Chondrocyte (in vitro differentiated cells): ENCODE measurements at regions not wholly inside any gene's neighbourhood (a gene's known extent, or its start where the extent isn't known, plus 50 kb on each side); places are given as distances from the start of the nearest gene placed in this dataset.

Experiments
- DNase-seq: peaks from one replicate; pipeline ENCODE4 v3.0.0; 2021; ENCODE audit warnings: mixed read lengths, low spot score
- H3K27ac Mint-ChIP-seq: one replicate; pipeline ENCODE4 v1.8.0; 2021; ENCODE audit warnings: mild to moderate bottlenecking, moderate library complexity, mixed read lengths; ENCODE audit not compliant: unreplicated experiment
- H3K27me3 Mint-ChIP-seq: 2 replicates; pipeline ENCODE4 v1.8.0; 2021; ENCODE audit warnings: low read depth, mixed read lengths
- H3K36me3 Mint-ChIP-seq: 2 replicates; pipeline ENCODE4 v1.8.0; 2021; ENCODE audit warnings: low read depth, mixed read lengths
- H3K4me1 Mint-ChIP-seq: 2 replicates; pipeline ENCODE4 v1.8.0; 2021; ENCODE audit warnings: low read depth, mild to moderate bottlenecking, mixed read lengths
- H3K4me3 Mint-ChIP-seq: one replicate; pipeline ENCODE4 v1.8.0; 2021; ENCODE audit warnings: mild to moderate bottlenecking, moderate library complexity, mixed read lengths; ENCODE audit not compliant: unreplicated experiment
- H3K9me3 Mint-ChIP-seq: 2 replicates; pipeline ENCODE4 v1.8.0; 2021; ENCODE audit warnings: low read depth, mixed read lengths
- CTCF ChIP-seq: fragments of 200-600 bp; sonication (generic); IDR thresholded peaks from 2 replicates; pipeline ENCODE4 v1.5.0; 2021; ENCODE audit warnings: antibody characterized with exemption, mild to moderate bottlenecking, moderate library complexity

- no peak overlapping the region for H3K27ac Mint-ChIP-seq
- no peaks in the 10 kb centered on the region for H3K36me3 Mint-ChIP-seq
- H3K27me3 Mint-ChIP-seq: no peaks in the 10 kb centered on the region
- H3K4me1 Mint-ChIP-seq: peaks cover 13% of the 10 kb centered on the region
- peaks cover 8% of the 10 kb centered on the region for H3K9me3 Mint-ChIP-seq
- DNase-seq: peak; percentile 88
- no peak for TF ChIP-seq CTCF
- H3K4me3 Mint-ChIP-seq: no peak overlapping the region
Measured at GRCh38 chrX:45664727-45665290, 464.1 kb upstream of the DIPK2B start.

- H3K36me3 Mint-ChIP-seq: no peaks in the 10 kb centered on the region
Measured at GRCh38 chrX:45660477-45660876, 459.8 kb upstream of the DIPK2B start.

GRCh38 chrX:45633419-45633818 is 432.7 kb upstream of the DIPK2B start:
- H3K36me3 Mint-ChIP-seq: peaks cover 2% of the 10 kb centered on the region
- no peaks in the 10 kb centered on the region for H3K27me3 Mint-ChIP-seq
- no peak overlapping the region for H3K4me3 Mint-ChIP-seq
- H3K9me3 Mint-ChIP-seq: peaks cover 22% of the 10 kb centered on the region
- H3K27ac Mint-ChIP-seq: no peak overlapping the region
- H3K4me1 Mint-ChIP-seq: peaks cover 7% of the 10 kb centered on the region
- DNase-seq: no peak
- no peak for TF ChIP-seq CTCF

More at GRCh38 chrX:45660477-45660876, 459.8 kb upstream of the DIPK2B start:
- peaks cover 12% of the 10 kb centered on the region for H3K9me3 Mint-ChIP-seq
- H3K4me3 Mint-ChIP-seq: no peak overlapping the region
- no peaks in the 10 kb centered on the region for H3K4me1 Mint-ChIP-seq
- H3K27ac Mint-ChIP-seq: no peak overlapping the region
- no peak for DNase-seq
- no peak for TF ChIP-seq CTCF
- H3K27me3 Mint-ChIP-seq: no peaks in the 10 kb centered on the region

GRCh38 chrX:45632506-45632905 is 431.8 kb upstream of the DIPK2B start:
- Mint-ChIP-seq H3K27me3 (no peaks in the 10 kb centered on the region), H3K9me3 (peaks cover 23% of the 10 kb centered on the region)

GRCh38 chrX:45630078-45630477 is 429.4 kb upstream of the DIPK2B start:
- Mint-ChIP-seq H3K36me3 (peaks cover 3% of the 10 kb centered on the region), H3K27me3 (no peaks in the 10 kb centered on the region), H3K9me3 (peaks cover 37% of the 10 kb centered on the region), H3K27ac (no peak overlapping the region), H3K4me1 (peaks cover 16% of the 10 kb centered on the region), H3K4me3 (no peak overlapping the region)
- no peak for DNase-seq
- no peak for TF ChIP-seq CTCF

More at GRCh38 chrX:45632506-45632905, 431.8 kb upstream of the DIPK2B start:
- TF ChIP-seq CTCF: no peak
- H3K4me1 Mint-ChIP-seq: peaks cover 15% of the 10 kb centered on the region
- no peak for DNase-seq
- H3K27ac Mint-ChIP-seq: no peak overlapping the region
- peaks cover 2% of the 10 kb centered on the region for H3K36me3 Mint-ChIP-seq
- no peak overlapping the region for H3K4me3 Mint-ChIP-seq
